Gastrocnemius medialis (tissue), 4 donors: ENCODE measurements at regions not wholly inside any gene's neighbourhood (a gene's known extent, or its start where the extent isn't known, plus 50 kb on each side); places are given as distances from the start of the nearest gene placed in this dataset.

Experiments
- ATAC-seq, 2 donors: fragments of 150-250 bp; one replicate each; pipeline ENCODE4 v1.9.1; 2016
- DNase-seq, 2 donors: peaks; one replicate each; pipeline ENCODE4 v3.0.0-alpha.2; 2019
- H3K27ac ChIP-seq, 4 donors: fragments of 200-600 bp; sonication (generic); 1 replicate in 1 of 4; 2 replicates in 3 of 4; pipeline ENCODE4 v1.5.1; 2016 to 2018; ENCODE audit warnings: mild to moderate bottlenecking in 2 of 4, moderate library complexity in 1 of 4
- H3K27me3 ChIP-seq, 3 donors: fragments of 200-600 bp; sonication (generic) in 2 of 3; 1 replicate in 1 of 3; 2 replicates in 2 of 3; pipeline versions ENCODE4 v1.5.1 to v1.6.0; 2016 to 2019; ENCODE audit warnings: mild to moderate bottlenecking in 1 of 3, moderate library complexity in 1 of 3
- H3K36me3 ChIP-seq, 2 donors: fragments of 200-600 bp; sonication (generic) in 1 of 2; one replicate each; pipeline ENCODE4 v1.5.1; 2017 to 2018
- H3K4me1 ChIP-seq, 2 donors: fragments of 200-600 bp; sonication (generic) in 1 of 2; one replicate each; pipeline ENCODE4 v1.5.1; 2016 to 2017; ENCODE audit warnings: mild to moderate bottlenecking in 2 of 2
- H3K4me3 ChIP-seq, 4 donors: fragments of 200-600 bp; sonication (generic) in 3 of 4; 1 replicate in 1 of 4; 2 replicates in 3 of 4; pipeline ENCODE4 v1.5.1; 2016 to 2019; ENCODE audit warnings: mild to moderate bottlenecking in 2 of 4
- H3K9me3 ChIP-seq, 3 donors: fragments of 200-600 bp; sonication (generic) in 2 of 3; 1 replicate in 1 of 3; 2 replicates in 2 of 3; pipeline ENCODE4 v1.5.1; 2016 to 2019
- CTCF ChIP-seq, 5 experiments: fragments of 450-650 bp in 3 of 5; fragments of 200-600 bp in 2 of 5; sonication (generic) in 2 of 5; IDR thresholded peaks in 4 of 5; conservative IDR thresholded peaks in 1 of 5; 1 replicate in 4 of 5; 2 replicates in 1 of 5; pipeline ENCODE4 v1.5.1; 2016 to 2019; ENCODE audit warnings: antibody characterized with exemption in 5 of 5, mild to moderate bottlenecking in 3 of 5, moderate library complexity in 3 of 5
- POLR2A ChIP-seq, 2 donors: fragments of 450-650 bp; IDR thresholded peaks; one replicate each; pipeline ENCODE4 v1.6.1; 2017; ENCODE audit warnings: antibody characterized with exemption in 2 of 2, mild to moderate bottlenecking in 2 of 2, moderate library complexity in 2 of 2
- in situ Hi-C, 4 donors: fragments of 200-750 bp; cut with MboI; loops; one replicate each; pipeline versions ENCODE4 v1.15.0 to v1.8.0; 2017; ENCODE audit warnings: low sequenced_read_pairs in 4 of 4
- intact Hi-C: fragments of 100-400 bp; cut with DNase I; formaldehyde crosslinking; loops from one replicate; pipeline ENCODE4 v1.15.1; 2023; ENCODE audit warnings: low total_unique reads

- intact Hi-C loops (no loop called here), in situ Hi-C loops (no loop called here)
- H3K4me1 ChIP-seq: no peaks in the 10 kb centered on the region
- ATAC-seq (no peak), DNase-seq (no peak)
- no peak overlapping the region for H3K27ac ChIP-seq
- no peaks in the 10 kb centered on the region for H3K27me3 ChIP-seq
- H3K4me3 ChIP-seq: no peak overlapping the region
- TF ChIP-seq CTCF (IDR thresholded peaks at IDR 0.05 in 4 of 5, conservative IDR thresholded peaks at IDR 0.05 in 1 of 5) (no peak), POLR2A (IDR thresholded peaks at IDR 0.05) (no peak)
- no peaks in the 10 kb centered on the region for H3K36me3 ChIP-seq
- H3K9me3 ChIP-seq: no peaks in the 10 kb centered on the region
These were observed 116.5 kb downstream of the CYLD start for GRCh38 chr16:50858376-50858775.

- Histone ChIP-seq H3K36me3 (no peaks in the 10 kb centered on the region), H3K27ac (no peak overlapping the region), H3K4me1 (no peaks in the 10 kb centered on the region), H3K9me3 (no peaks in the 10 kb centered on the region), H3K27me3 (no peaks in the 10 kb centered on the region), H3K4me3 (no peak overlapping the region)
- ATAC-seq: no peak
- intact Hi-C loops (no loop called here), in situ Hi-C loops (no loop called here)
- TF ChIP-seq POLR2A (IDR thresholded peaks at IDR 0.05) (no peak), CTCF (IDR thresholded peaks at IDR 0.05 in 4 of 5, conservative IDR thresholded peaks at IDR 0.05 in 1 of 5) (no peak)
- DNase-seq: no peak
These were observed 116.0 kb downstream of the CYLD start for GRCh38 chr16:50857881-50858280.

GRCh38 chr16:50856991-50857390, 115.1 kb downstream of the CYLD start:
- Histone ChIP-seq H3K36me3 (no peaks in the 10 kb centered on the region), H3K4me3 (no peak overlapping the region), H3K27me3 (no peaks in the 10 kb centered on the region), H3K27ac (no peak overlapping the region), H3K4me1 (no peaks in the 10 kb centered on the region), H3K9me3 (no peaks in the 10 kb centered on the region)
- intact Hi-C loops (no loop called here), in situ Hi-C loops (no loop called here)
- DNase-seq: no peak
- no peak for TF ChIP-seq CTCF (IDR thresholded peaks at IDR 0.05 in 4 of 5, conservative IDR thresholded peaks at IDR 0.05 in 1 of 5)
- no peak for ATAC-seq

DNA sequence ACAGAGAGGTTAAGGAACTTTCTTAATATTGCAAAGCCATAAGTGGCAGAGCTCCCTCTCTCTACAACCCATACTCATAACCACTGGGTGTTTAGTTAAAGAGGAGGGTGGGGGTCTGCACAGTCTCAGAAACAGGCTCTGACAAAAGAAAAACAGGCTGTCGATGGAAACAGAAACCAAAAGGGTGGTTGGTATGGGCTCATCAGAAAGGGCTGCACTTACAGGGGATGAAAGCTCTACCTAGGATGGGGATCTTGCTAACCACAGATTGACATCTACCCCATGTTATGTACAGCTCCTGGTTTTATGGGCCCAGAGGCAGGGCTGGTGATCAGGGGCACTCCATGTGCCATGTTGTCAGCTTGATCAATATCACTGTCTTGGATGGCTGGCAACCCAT, 111.4 kb downstream of the CYLD start:
- Histone ChIP-seq H3K9me3 (no peaks in the 10 kb centered on the region), H3K4me1 (no peaks in the 10 kb centered on the region), H3K36me3 (no peaks in the 10 kb centered on the region), H3K27me3 (no peaks in the 10 kb centered on the region), H3K27ac (no peak overlapping the region), H3K4me3 (no peak overlapping the region)
- intact Hi-C loops (no loop called here), in situ Hi-C loops (no loop called here)
- ATAC-seq (no peak), DNase-seq (no peak)
- TF ChIP-seq CTCF (IDR thresholded peaks at IDR 0.05 in 4 of 5, conservative IDR thresholded peaks at IDR 0.05 in 1 of 5) (no peak), POLR2A (IDR thresholded peaks at IDR 0.05) (no peak)
